ENCODE measurements at regions not wholly inside any gene's neighbourhood (a gene's known extent, or its start where the extent isn't known, plus 50 kb on each side); places are given as distances from the start of the nearest gene placed in this dataset.

- TF ChIP-seq HDAC2 (IDR thresholded peaks at IDR 0.05; ENCODE audit: borderline replicate concordance in 1 of 2, low read depth in 2 of 2, low read length in 2 of 2) (no peak), GABPA (IDR thresholded peaks at IDR 0.05; ENCODE audit: borderline replicate concordance, insufficient read depth, low read length) (no peak), SIRT6 (IDR thresholded peaks at IDR 0.05; ENCODE audit: low read length) (no peak), BRCA1 (IDR thresholded peaks at IDR 0.05; ENCODE audit: low read depth, low read length) (no peak)
These were observed 124.9 kb downstream of the ANKRD60 start (continued) for GRCh38 chr20:58103517-58103904.

Measured in H1 (cell line).